Loucy (cell line): ENCODE measurements at regions not wholly inside any gene's neighbourhood (a gene's known extent, or its start where the extent isn't known, plus 50 kb on each side); places are given as distances from the start of the nearest gene placed in this dataset.

ENCODE experiments used
- H2AFZ ChIP-seq: fragments of 200-600 bp; sonication (generic); 2 replicates; pipeline ENCODE4 v1.6.0; 2016; ENCODE audit warnings: antibody characterized with exemption, mild to moderate bottlenecking, low read length, moderate library complexity
- H3F3A ChIP-seq: fragments of 200-600 bp; 2 replicates; pipeline ENCODE4 v1.6.0; 2016; ENCODE audit warnings: antibody characterized with exemption, low read depth, mild to moderate bottlenecking
- H3K27me3 ChIP-seq: fragments of 200-600 bp; sonication (generic); 2 replicates; pipeline ENCODE4 v1.6.1; 2014; ENCODE audit warnings: low read length, mild to moderate bottlenecking; ENCODE audit not compliant: insufficient read depth, poor library complexity, severe bottlenecking
- H3K36me3 ChIP-seq: fragments of 200-600 bp; sonication (generic); 2 replicates; pipeline ENCODE4 v1.6.1; 2016; ENCODE audit warnings: low read length; ENCODE audit not compliant: insufficient read depth
- H3K4me1 ChIP-seq: fragments of 200-600 bp; sonication (generic); 2 replicates; pipeline ENCODE4 v1.5.1; 2014; ENCODE audit warnings: low read length, mild to moderate bottlenecking; ENCODE audit not compliant: insufficient read depth, poor library complexity, severe bottlenecking
- H3K4me2 ChIP-seq: fragments of 200-600 bp; sonication (generic); 2 replicates; pipeline ENCODE4 v1.6.0; 2014; ENCODE audit warnings: antibody characterized with exemption, low read length, low read depth, mild to moderate bottlenecking; ENCODE audit not compliant: poor library complexity, severe bottlenecking
- H3K4me3 ChIP-seq: fragments of 200-600 bp; sonication (generic); 2 replicates; pipeline ENCODE4 v1.5.1; 2014; ENCODE audit warnings: low read length, mild to moderate bottlenecking, mixed read lengths; ENCODE audit not compliant: poor library complexity, severe bottlenecking
- H3K79me2 ChIP-seq: fragments of 200-600 bp; sonication (generic); 2 replicates; pipeline ENCODE4 v1.6.1; 2014; ENCODE audit warnings: low read length; ENCODE audit not compliant: insufficient read depth
- H3K9ac ChIP-seq: fragments of 200-600 bp; sonication (generic); 2 replicates; pipeline ENCODE4 v1.6.0; 2014; ENCODE audit warnings: mild to moderate bottlenecking, low read depth, low read length, moderate library complexity; ENCODE audit not compliant: poor library complexity, severe bottlenecking
- H3K9me2 ChIP-seq: fragments of 200-600 bp; sonication (generic); replicated peaks from 2 replicates; pipeline ENCODE4 v1.6.1; 2016; ENCODE audit warnings: low read depth, low read length, mixed read lengths
- H3K9me3 ChIP-seq: fragments of 200-600 bp; sonication (generic); 2 replicates; pipeline ENCODE4 v1.6.1; 2014; ENCODE audit warnings: mild to moderate bottlenecking, antibody characterized with exemption, low read length, low read depth; ENCODE audit not compliant: insufficient read depth
- H4K20me1 ChIP-seq: fragments of 200-600 bp; sonication (generic); 2 replicates; pipeline ENCODE4 v1.6.0; 2014; ENCODE audit warnings: antibody characterized with exemption, low read length, mild to moderate bottlenecking; ENCODE audit not compliant: insufficient read depth, poor library complexity, severe bottlenecking
- CTCF ChIP-seq: fragments of 200-600 bp; sonication (generic); conservative IDR thresholded peaks from 2 replicates; pipeline ENCODE4 v1.5.1; 2014; ENCODE audit warnings: mild to moderate bottlenecking, antibody characterized with exemption, low read length
- EZH2phosphoT487 ChIP-seq: fragments of 200-600 bp; IDR thresholded peaks from 2 replicates; pipeline ENCODE4 v1.6.1; 2018; ENCODE audit warnings: antibody characterized with exemption, mild to moderate bottlenecking, moderate library complexity, borderline replicate concordance

GRCh38 chr2:237217995-237218616 lies 132.4 kb downstream of the COPS8 start:
- H3K4me2 ChIP-seq, result no peak overlapping the region
- H4K20me1 ChIP-seq, result no peaks in the 10 kb centered on the region
- no peaks in the 10 kb centered on the region for H3K27me3 ChIP-seq
- no peak overlapping the region for H3K9ac ChIP-seq
- no peak overlapping the region for H2AFZ ChIP-seq
- no peaks in the 10 kb centered on the region for H3K4me1 ChIP-seq
- H3F3A ChIP-seq, result no peaks in the 10 kb centered on the region
- H3K9me2 ChIP-seq, result no peaks in the 10 kb centered on the region
- H3K4me3 ChIP-seq, result no peak overlapping the region
- TF ChIP-seq EZH2phosphoT487 (no peak), CTCF (no peak)
- no peaks in the 10 kb centered on the region for H3K79me2 ChIP-seq
- no peaks in the 10 kb centered on the region for H3K9me3 ChIP-seq
- H3K36me3 ChIP-seq, result no peaks in the 10 kb centered on the region

GRCh38 chr2:237218756-237219155 lies 133.1 kb downstream of the COPS8 start:
- Histone ChIP-seq H3K36me3 (no peaks in the 10 kb centered on the region), H3K4me1 (no peaks in the 10 kb centered on the region), H3K9me2 (no peaks in the 10 kb centered on the region), H3K27me3 (no peaks in the 10 kb centered on the region), H3K4me2 (no peak overlapping the region), H3F3A (no peaks in the 10 kb centered on the region), H4K20me1 (no peaks in the 10 kb centered on the region), H3K4me3 (no peak overlapping the region), H3K79me2 (no peaks in the 10 kb centered on the region), H2AFZ (no peak overlapping the region), H3K9ac (no peak overlapping the region), H3K9me3 (no peaks in the 10 kb centered on the region)
- TF ChIP-seq CTCF (no peak), EZH2phosphoT487 (no peak)

- no peaks in the 10 kb centered on the region for H3F3A ChIP-seq
- no peak overlapping the region for H3K4me3 ChIP-seq
- H3K9me2 ChIP-seq, result no peaks in the 10 kb centered on the region
- no peak overlapping the region for H3K9ac ChIP-seq
- H3K4me2 ChIP-seq, result no peak overlapping the region
- no peaks in the 10 kb centered on the region for H3K9me3 ChIP-seq
- H2AFZ ChIP-seq, result no peak overlapping the region
- no peaks in the 10 kb centered on the region for H4K20me1 ChIP-seq
- H3K4me1 ChIP-seq, result no peaks in the 10 kb centered on the region
- TF ChIP-seq EZH2phosphoT487 (no peak), CTCF (no peak)
- H3K36me3 ChIP-seq, result no peaks in the 10 kb centered on the region
- no peaks in the 10 kb centered on the region for H3K79me2 ChIP-seq
- no peaks in the 10 kb centered on the region for H3K27me3 ChIP-seq
Observed at GRCh38 chr2:237219826-237220225, 134.1 kb downstream of the COPS8 start.
